Ishikawa (cell line): ENCODE measurements at regions not wholly inside any gene's neighbourhood (a gene's known extent, or its start where the extent isn't known, plus 50 kb on each side); places are given as distances from the start of the nearest gene placed in this dataset.

Experiments used
- CEBPB ChIP-seq: IDR thresholded peaks from 2 replicates; pipeline ENCODE4 v1.6.1; 2012
- CREB1 ChIP-seq: IDR thresholded peaks from 2 replicates; pipeline ENCODE4 v1.6.1; 2012; ENCODE audit warnings: low read depth
- NFIC ChIP-seq: IDR thresholded peaks from 2 replicates; pipeline ENCODE4 v1.6.1; 2012
- TAF1 ChIP-seq: IDR thresholded peaks from 2 replicates; pipeline ENCODE4 v1.6.1; 2012; ENCODE audit warnings: low read depth, mild to moderate bottlenecking
- ZBTB7A ChIP-seq: IDR thresholded peaks from 2 replicates; pipeline ENCODE4 v1.6.1; 2012; ENCODE audit warnings: low read depth

DNA sequence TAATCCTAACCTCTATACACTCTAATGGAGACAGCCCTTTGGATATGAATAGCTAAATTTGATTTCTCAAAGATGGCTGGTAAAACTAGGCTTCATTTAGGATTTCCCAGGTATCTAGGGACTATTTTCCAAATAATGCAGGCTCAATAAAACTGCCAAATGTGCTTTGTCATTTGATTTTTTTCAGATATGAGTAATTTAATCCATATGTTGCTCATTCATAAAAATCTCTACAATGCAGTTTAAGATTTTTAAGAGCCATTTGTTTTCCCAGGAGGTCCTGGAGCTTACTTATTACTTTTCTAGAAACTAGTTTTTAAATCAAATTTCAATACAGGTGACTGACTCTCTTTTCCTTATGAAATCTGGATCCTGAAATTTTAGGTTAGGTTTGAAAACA lies 349.3 kb upstream of the SLC24A2 start:
- TF ChIP-seq ZBTB7A (no peak), NFIC (no peak), CREB1 (no peak), TAF1 (no peak), CEBPB (no peak)
